Pancreas (tissue), 10 donors: ENCODE measurements at regions not wholly inside any gene's neighbourhood (a gene's known extent, or its start where the extent isn't known, plus 50 kb on each side); places are given as distances from the start of the nearest gene placed in this dataset.

Experiments
- ATAC-seq, 4 donors: fragments of 200-7000 bp; cut with Tn5 transposase; one replicate each; pipeline versions ENCODE4 v1.8.0 to v1.9.1; 2020; ENCODE audit warnings: mild to moderate bottlenecking in 4 of 4, moderate library complexity in 4 of 4
- DNase-seq, 6 donors: peaks; one replicate each; pipeline ENCODE4 v3.0.0-alpha.2; 2020
- FAIRE-seq: peaks from 2 replicates; lab custom pipeline; 2012; peaks lifted over from hg19 to GRCh38; lab: Jason Lieb, UNC
- H3K27ac ChIP-seq, 4 donors: fragments of 200-600 bp; sonication (generic); 1 replicate in 3 of 4; 2 replicates in 1 of 4; pipeline versions ENCODE4 v1.5.0 to v1.8.0; 2020
- H3K27me3 ChIP-seq, 4 donors: fragments of 200-600 bp; one replicate each; pipeline ENCODE4 v1.8.0; 2021
- H3K36me3 ChIP-seq, 3 donors: fragments of 200-600 bp; sonication (generic) in 1 of 3; one replicate each; pipeline versions ENCODE4 v1.5.0 to v1.8.0; 2020 to 2021
- H3K4me1 ChIP-seq, 3 donors: fragments of 200-600 bp; one replicate each; pipeline ENCODE4 v1.8.0; 2021
- H3K4me3 ChIP-seq, 4 donors: fragments of 200-600 bp; sonication (generic) in 2 of 4; one replicate each; pipeline versions ENCODE4 v1.5.0 to v1.8.0; 2020 to 2021
- H3K9me3 ChIP-seq, 4 donors: fragments of 200-600 bp; one replicate each; pipeline ENCODE4 v1.8.0; 2021
- CTCF ChIP-seq, 4 donors: fragments of 200-600 bp; sonication (generic) in 3 of 4; IDR thresholded peaks; one replicate each; pipeline versions ENCODE4 v1.5.0 to v1.8.0; 2021; ENCODE audit warnings: antibody characterized with exemption in 4 of 4
- WGBS, 2 donors: extraction: QIAGEN DNeasy Blood & Tissue Kit; methylation state at CpG; one replicate each; pipeline ENCODE4 v1.1.7; 2013; 5-methylcytosine and 5-hydroxymethylcytosine counted together
- intact Hi-C, 3 donors: fragments of 100-400 bp; cut with DNase I; formaldehyde crosslinking; loops; one replicate each; pipeline versions ENCODE4 v1.11.1 to v1.14.2; 2022
- donor health status: healthy with polysubstance abuse.
- donor health status: DM: no; HTN: no; CAD: no; lungs with moderate emphysema.
- donor health status: DM: no; HTN: no; CAD: no.
- donor health status: control.
- donor health status: control.
- donor health status: Bipolar disorder and iron deficiency.
- donor health status: DM: yes; HTN: yes; CAD: no.
- donor health status: DM: no; HTN: no; CAD: no.
- donor health status: DM: no; HTN: no; CAD: no.
- donor health status: DM: yes; HTN: yes; CAD: no.

- ATAC-seq, result no peak
- Histone ChIP-seq H3K36me3 (no peaks in the 10 kb centered on the region), H3K4me1 (no peaks in the 10 kb centered on the region), H3K27ac (no peak overlapping the region), H3K9me3 (no peaks in the 10 kb centered on the region), H3K27me3 (no peaks in the 10 kb centered on the region), H3K4me3 (no peak overlapping the region)
- DNase-seq, result no peak
- 73 to 81% methylated on average over 4 of the region's 4 CpGs for WGBS, 2 donors
- intact Hi-C loops, result no loop called here
- FAIRE-seq, result no peak
- no peak for TF ChIP-seq CTCF (IDR thresholded peaks at IDR 0.05)
Measured at GRCh38 chr10:62721687-62722086, 82.8 kb upstream of the ADO start.

- Histone ChIP-seq H3K27me3 (no peaks in the 10 kb centered on the region), H3K36me3 (no peaks in the 10 kb centered on the region), H3K4me1 (no peaks in the 10 kb centered on the region), H3K27ac (no peak overlapping the region), H3K9me3 (no peaks in the 10 kb centered on the region), H3K4me3 (no peak overlapping the region)
- TF ChIP-seq CTCF (IDR thresholded peaks at IDR 0.05), result no peak
- DNase-seq (no peak), ATAC-seq (no peak), FAIRE-seq (no peak)
- intact Hi-C loops, result no loop called here
Measured at GRCh38 chr10:62723375-62723774, 81.1 kb upstream of the ADO start.

- no peak for DNase-seq
- no peaks in the 10 kb centered on the region for H3K4me1 ChIP-seq
- no peak for FAIRE-seq
- H3K9me3 ChIP-seq, result no peaks in the 10 kb centered on the region
- intact Hi-C loops, result no loop called here
- no peaks in the 10 kb centered on the region for H3K27me3 ChIP-seq
- H3K36me3 ChIP-seq, result no peaks in the 10 kb centered on the region
- no peak overlapping the region for H3K27ac ChIP-seq
- no peak for ATAC-seq
- WGBS, 2 donors, result 71 to 82% methylated on average over 7 of the region's 7 CpGs
- no peak for TF ChIP-seq CTCF (IDR thresholded peaks at IDR 0.05)
- no peak overlapping the region for H3K4me3 ChIP-seq
Measured at GRCh38 chr10:62724465-62724864, 80.1 kb upstream of the ADO start.

GRCh38 chr10:62726142-62726541 lies 78.4 kb upstream of the ADO start:
- Histone ChIP-seq H3K9me3 (no peaks in the 10 kb centered on the region), H3K27ac (no peak overlapping the region), H3K36me3 (no peaks in the 10 kb centered on the region), H3K4me3 (no peak overlapping the region), H3K4me1 (no peaks in the 10 kb centered on the region), H3K27me3 (no peaks in the 10 kb centered on the region)
- no peak for DNase-seq
- WGBS, 2 donors, result 44 to 60% methylated on average over 5 of the region's 5 CpGs
- TF ChIP-seq CTCF (IDR thresholded peaks at IDR 0.05), result no peak
- intact Hi-C loops, result no loop called here
- ATAC-seq, result no peak
- FAIRE-seq, result no peak

- no peak for ATAC-seq
Measured at GRCh38 chr10:62726638-62727037, 77.9 kb upstream of the ADO start.

More at GRCh38 chr10:62726638-62727037, 77.9 kb upstream of the ADO start:
- Histone ChIP-seq H3K4me1 (no peaks in the 10 kb centered on the region), H3K27ac (no peak overlapping the region), H3K36me3 (no peaks in the 10 kb centered on the region), H3K27me3 (no peaks in the 10 kb centered on the region), H3K4me3 (no peak overlapping the region), H3K9me3 (no peaks in the 10 kb centered on the region)
- WGBS, 2 donors, result 49 to 65% methylated on average over 2 of the region's 2 CpGs
- FAIRE-seq (no peak), DNase-seq (no peak)
- intact Hi-C loops, result no loop called here
- no peak for TF ChIP-seq CTCF (IDR thresholded peaks at IDR 0.05)
